ENCODE measurements at regions not wholly inside any gene's neighbourhood (a gene's known extent, or its start where the extent isn't known, plus 50 kb on each side); places are given as distances from the start of the nearest gene placed in this dataset.
"Not testable (repeated sequence)": the region's sequence is repeated elsewhere in the genome, so short reads cannot be mapped to it uniquely, and the experiment has no call there.

- Mint-ChIP-seq H3K4me3 (no peak overlapping the region), H3K27me3 (no peaks in the 10 kb centered on the region), H3K27ac (no peak overlapping the region), H3K4me1 (ENCODE audit: low read depth) (no peaks in the 10 kb centered on the region), H3K36me3 (no peaks in the 10 kb centered on the region), H3K9me3 (ENCODE audit: low read depth) (no peaks in the 10 kb centered on the region)
Observed at GRCh38 chr16:54985156-54985555, 54.5 kb downstream of the IRX5 start.

DNA sequence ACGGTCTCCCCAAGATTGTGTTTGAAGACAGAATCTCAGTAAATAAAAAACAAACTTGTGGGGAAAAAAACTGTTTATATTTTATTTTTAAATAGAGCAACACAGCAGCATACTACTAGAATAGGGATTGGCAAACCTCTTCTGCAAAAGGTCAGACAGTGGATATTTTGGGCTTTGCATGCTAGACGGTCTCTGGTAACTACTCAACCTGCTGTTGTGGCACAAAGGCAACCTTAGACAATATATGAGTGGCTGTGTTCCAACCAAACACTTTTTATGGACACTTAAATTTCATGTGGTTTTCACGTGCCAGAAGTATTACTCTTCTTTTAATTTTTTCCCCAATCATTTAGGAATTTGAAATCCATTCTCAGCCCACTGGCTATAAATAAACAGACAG, 55.0 kb downstream of the IRX5 start:
- H3K36me3 Mint-ChIP-seq = no peaks in the 10 kb centered on the region
- H3K27me3 Mint-ChIP-seq = no peaks in the 10 kb centered on the region
- H3K27ac Mint-ChIP-seq = no peak overlapping the region
- no peak overlapping the region for H3K4me3 Mint-ChIP-seq
- no peaks in the 10 kb centered on the region for H3K9me3 Mint-ChIP-seq (ENCODE audit: low read depth)
- no peaks in the 10 kb centered on the region for H3K4me1 Mint-ChIP-seq (ENCODE audit: low read depth)

GRCh38 chr16:54986409-54986808, 55.7 kb downstream of the IRX5 start:
- Mint-ChIP-seq H3K9me3 (ENCODE audit: low read depth) (no peaks in the 10 kb centered on the region), H3K27ac (no peak overlapping the region), H3K4me3 (no peak overlapping the region), H3K27me3 (no peaks in the 10 kb centered on the region), H3K36me3 (no peaks in the 10 kb centered on the region), H3K4me1 (ENCODE audit: low read depth) (no peaks in the 10 kb centered on the region)

DNA sequence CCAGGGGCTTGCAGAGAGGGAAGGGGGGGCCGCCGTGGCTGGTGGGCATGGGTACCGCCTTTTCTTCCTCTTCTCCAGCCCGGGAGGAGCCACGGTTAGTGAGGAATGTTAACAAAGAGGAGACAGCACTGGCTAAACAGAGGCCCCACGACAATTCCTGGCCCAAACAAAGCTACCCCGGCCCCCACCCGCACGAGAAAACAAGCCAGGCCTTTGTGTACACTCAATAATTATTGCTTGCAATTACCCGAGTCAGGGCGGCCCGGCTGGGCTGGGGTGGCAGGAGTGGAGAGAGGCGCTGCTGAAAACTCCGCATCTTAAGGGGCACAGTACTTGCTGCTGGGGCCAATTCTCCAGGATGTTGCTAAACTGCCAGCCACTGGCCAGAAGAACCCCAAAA, 56.4 kb downstream of the IRX5 start:
- Mint-ChIP-seq H3K27ac (no peak overlapping the region), H3K4me3 (no peak overlapping the region), H3K4me1 (ENCODE audit: low read depth) (no peaks in the 10 kb centered on the region)

DNA sequence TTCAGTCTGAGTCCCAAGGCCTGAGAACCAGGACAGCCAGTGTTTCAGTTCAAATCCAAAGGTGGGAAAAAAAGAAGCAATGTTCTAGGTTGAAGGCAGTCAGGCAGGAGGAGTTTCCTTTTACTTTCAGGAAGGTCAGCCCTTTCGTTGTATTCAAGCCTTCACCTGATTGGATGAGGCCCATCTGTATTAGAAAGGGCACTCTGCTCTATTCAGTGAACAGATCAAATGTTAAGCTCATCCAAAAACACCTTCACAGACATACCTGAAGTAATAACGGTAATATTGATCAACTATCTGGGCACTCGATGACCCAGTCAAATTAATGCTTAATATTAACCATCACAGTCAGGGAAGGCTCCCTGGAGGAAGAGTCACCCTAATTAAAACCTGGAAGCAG, 60.9 kb downstream of the IRX5 start:
- H3K36me3 Mint-ChIP-seq = no peaks in the 10 kb centered on the region
- H3K27ac Mint-ChIP-seq = no peak overlapping the region
- H3K4me3 Mint-ChIP-seq = no peak overlapping the region
- no peaks in the 10 kb centered on the region for H3K9me3 Mint-ChIP-seq (ENCODE audit: low read depth)
- no peaks in the 10 kb centered on the region for H3K4me1 Mint-ChIP-seq (ENCODE audit: low read depth)
- peaks cover 2% of the 10 kb centered on the region for H3K27me3 Mint-ChIP-seq

More for the DNA sequence above, 56.4 kb downstream of the IRX5 start:
- Mint-ChIP-seq H3K27me3 (no peaks in the 10 kb centered on the region), H3K9me3 (ENCODE audit: low read depth) (no peaks in the 10 kb centered on the region), H3K36me3 (no peaks in the 10 kb centered on the region)

- H3K4me1 Mint-ChIP-seq (ENCODE audit: low read depth); H3K4me3 Mint-ChIP-seq; H3K27me3 Mint-ChIP-seq; H3K36me3 Mint-ChIP-seq; H3K27ac Mint-ChIP-seq; H3K9me3 Mint-ChIP-seq (ENCODE audit: low read depth): not testable (repeated sequence)
Observed at GRCh38 chr16:54991946-54992345, 61.3 kb downstream of the IRX5 start.

DNA sequence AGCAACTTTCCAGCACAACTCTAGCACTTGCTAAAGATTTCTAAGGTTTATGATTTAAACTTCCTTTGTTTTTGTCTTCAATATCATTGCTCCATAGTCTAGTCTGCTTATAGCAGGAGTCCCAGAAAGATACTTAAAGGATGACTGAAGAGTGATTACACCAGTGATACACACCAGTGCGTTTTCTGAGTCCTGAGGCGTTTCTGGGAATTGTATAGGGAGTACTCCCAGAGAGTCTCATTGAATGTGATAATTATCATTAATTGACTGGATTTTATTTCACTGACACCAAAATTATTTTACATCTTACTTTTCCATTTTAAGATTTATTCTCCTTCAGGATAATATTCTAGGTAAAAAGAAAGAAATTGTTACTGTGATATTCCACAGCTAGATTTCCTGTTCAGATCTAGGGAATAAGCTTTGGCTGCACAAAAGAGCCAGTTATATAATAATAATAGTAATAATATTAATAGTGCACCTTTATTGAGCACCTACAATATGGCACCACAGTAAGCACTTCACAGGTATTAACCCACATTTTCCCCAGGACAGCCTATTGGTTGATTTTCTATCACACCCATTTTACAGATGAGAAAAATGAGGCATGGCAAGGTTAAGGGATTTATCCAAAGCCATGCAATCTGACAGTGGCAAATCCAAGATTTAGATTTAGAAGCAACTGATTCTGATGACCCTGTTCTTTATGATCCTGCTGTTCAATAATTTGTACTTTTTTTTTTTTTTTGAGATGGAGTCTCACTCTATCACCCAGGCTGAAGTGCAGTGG, 62.6 kb downstream of the IRX5 start:
- H3K4me1 Mint-ChIP-seq (ENCODE audit: low read depth) = no peaks in the 10 kb centered on the region
- H3K27me3 Mint-ChIP-seq = peaks cover 6% of the 10 kb centered on the region
- H3K27ac Mint-ChIP-seq = no peak overlapping the region
- H3K9me3 Mint-ChIP-seq (ENCODE audit: low read depth) = no peaks in the 10 kb centered on the region
- no peak overlapping the region for H3K4me3 Mint-ChIP-seq
- no peaks in the 10 kb centered on the region for H3K36me3 Mint-ChIP-seq

GRCh38 chr16:54996186-54996585, 65.5 kb downstream of the IRX5 start:
- Mint-ChIP-seq H3K4me1 (ENCODE audit: low read depth) (no peaks in the 10 kb centered on the region), H3K27ac (no peak overlapping the region), H3K4me3 (no peak overlapping the region), H3K9me3 (ENCODE audit: low read depth) (no peaks in the 10 kb centered on the region), H3K27me3 (peaks cover 11% of the 10 kb centered on the region), H3K36me3 (no peaks in the 10 kb centered on the region)

- peaks cover 11% of the 10 kb centered on the region for H3K27me3 Mint-ChIP-seq
- no peak overlapping the region for H3K4me3 Mint-ChIP-seq
- H3K4me1 Mint-ChIP-seq (ENCODE audit: low read depth) = no peaks in the 10 kb centered on the region
- no peaks in the 10 kb centered on the region for H3K9me3 Mint-ChIP-seq (ENCODE audit: low read depth)
- H3K27ac Mint-ChIP-seq = no peak overlapping the region
- H3K36me3 Mint-ChIP-seq = no peaks in the 10 kb centered on the region
Observed at GRCh38 chr16:54998834-54999233, 68.2 kb downstream of the IRX5 start.

DNA sequence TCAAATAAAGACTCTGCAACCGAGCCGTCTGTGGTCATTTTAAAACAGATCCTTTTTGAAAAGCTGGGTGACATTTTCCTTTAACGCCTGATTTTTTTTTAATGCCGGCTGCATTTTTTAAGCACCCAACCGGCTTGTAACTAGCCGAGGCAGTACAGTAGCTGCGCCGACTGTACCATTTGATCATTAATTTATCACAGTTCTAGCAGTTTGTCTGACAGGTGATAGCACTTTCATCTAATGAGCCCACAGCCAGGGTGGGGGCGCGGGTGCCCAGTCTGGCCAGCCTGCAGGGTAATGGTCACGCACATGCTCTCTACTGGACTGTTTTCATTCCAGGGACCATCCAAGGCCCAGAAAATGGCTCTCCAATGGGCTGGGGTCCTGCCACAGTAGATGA, 68.8 kb downstream of the IRX5 start:
- Mint-ChIP-seq H3K27ac (no peak overlapping the region), H3K9me3 (ENCODE audit: low read depth) (no peaks in the 10 kb centered on the region), H3K36me3 (no peaks in the 10 kb centered on the region), H3K4me3 (no peak overlapping the region), H3K27me3 (peaks cover 11% of the 10 kb centered on the region), H3K4me1 (ENCODE audit: low read depth) (no peaks in the 10 kb centered on the region)

GRCh38 chr16:55000595-55000994, 69.9 kb downstream of the IRX5 start:
- H3K4me3 Mint-ChIP-seq = no peak overlapping the region
- H3K4me1 Mint-ChIP-seq (ENCODE audit: low read depth) = no peaks in the 10 kb centered on the region
- peaks cover 11% of the 10 kb centered on the region for H3K27me3 Mint-ChIP-seq
- no peaks in the 10 kb centered on the region for H3K36me3 Mint-ChIP-seq
- H3K27ac Mint-ChIP-seq = no peak overlapping the region
- no peaks in the 10 kb centered on the region for H3K9me3 Mint-ChIP-seq (ENCODE audit: low read depth)

DNA sequence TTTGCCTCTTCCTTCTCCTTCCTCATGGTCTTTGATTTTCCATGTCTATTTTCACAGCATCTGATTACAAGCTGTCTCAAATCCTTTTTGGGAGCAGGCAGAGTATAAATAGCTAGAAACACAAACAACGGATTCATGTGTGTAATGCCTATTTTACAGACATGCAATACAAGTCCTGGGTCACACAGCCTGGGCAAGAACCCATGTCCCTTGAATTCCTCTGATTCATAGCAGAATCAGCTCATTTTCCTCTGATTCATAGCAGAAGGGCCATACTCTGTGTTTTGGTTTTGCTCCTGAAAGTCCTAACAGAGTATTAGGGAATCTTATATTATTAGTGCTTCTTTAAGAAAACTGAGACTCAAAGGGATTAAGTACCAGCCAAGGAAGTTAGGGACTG, 71.3 kb downstream of the IRX5 start:
- Mint-ChIP-seq H3K27ac (no peak overlapping the region), H3K9me3 (ENCODE audit: low read depth) (no peaks in the 10 kb centered on the region), H3K4me1 (ENCODE audit: low read depth) (no peaks in the 10 kb centered on the region), H3K27me3 (peaks cover 9% of the 10 kb centered on the region), H3K4me3 (no peak overlapping the region), H3K36me3 (no peaks in the 10 kb centered on the region)

GRCh38 chr16:55002419-55002818, 71.8 kb downstream of the IRX5 start:
- H3K27ac Mint-ChIP-seq = no peak overlapping the region
- H3K4me1 Mint-ChIP-seq (ENCODE audit: low read depth) = no peaks in the 10 kb centered on the region
- H3K9me3 Mint-ChIP-seq (ENCODE audit: low read depth) = no peaks in the 10 kb centered on the region
- no peaks in the 10 kb centered on the region for H3K36me3 Mint-ChIP-seq
- H3K4me3 Mint-ChIP-seq = no peak overlapping the region
- H3K27me3 Mint-ChIP-seq = peaks cover 6% of the 10 kb centered on the region

- Mint-ChIP-seq H3K9me3 (ENCODE audit: low read depth) (no peaks in the 10 kb centered on the region), H3K36me3 (no peaks in the 10 kb centered on the region), H3K27me3 (peaks cover 8% of the 10 kb centered on the region), H3K4me3 (no peak overlapping the region), H3K27ac (no peak overlapping the region), H3K4me1 (ENCODE audit: low read depth) (no peaks in the 10 kb centered on the region)
Observed at GRCh38 chr16:55003306-55003705, 72.6 kb downstream of the IRX5 start.

- H3K27ac Mint-ChIP-seq = no peak overlapping the region
- H3K36me3 Mint-ChIP-seq = no peaks in the 10 kb centered on the region
- H3K4me3 Mint-ChIP-seq = no peak overlapping the region
- H3K27me3 Mint-ChIP-seq = peaks cover 7% of the 10 kb centered on the region
- H3K9me3 Mint-ChIP-seq (ENCODE audit: low read depth) = no peaks in the 10 kb centered on the region
- no peaks in the 10 kb centered on the region for H3K4me1 Mint-ChIP-seq (ENCODE audit: low read depth)
Observed at GRCh38 chr16:55003916-55004315, 73.3 kb downstream of the IRX5 start.

- H3K4me3 Mint-ChIP-seq = no peak overlapping the region
- no peak overlapping the region for H3K27ac Mint-ChIP-seq
- H3K27me3 Mint-ChIP-seq = peaks cover 2% of the 10 kb centered on the region
- no peaks in the 10 kb centered on the region for H3K36me3 Mint-ChIP-seq
- H3K9me3 Mint-ChIP-seq (ENCODE audit: low read depth) = no peaks in the 10 kb centered on the region
- H3K4me1 Mint-ChIP-seq (ENCODE audit: low read depth) = no peaks in the 10 kb centered on the region
Observed at GRCh38 chr16:55007504-55007903, 76.8 kb downstream of the IRX5 start.
